ENCODE measurements at regions not wholly inside any gene's neighbourhood (a gene's known extent, or its start where the extent isn't known, plus 50 kb on each side); places are given as distances from the start of the nearest gene placed in this dataset.

DNA sequence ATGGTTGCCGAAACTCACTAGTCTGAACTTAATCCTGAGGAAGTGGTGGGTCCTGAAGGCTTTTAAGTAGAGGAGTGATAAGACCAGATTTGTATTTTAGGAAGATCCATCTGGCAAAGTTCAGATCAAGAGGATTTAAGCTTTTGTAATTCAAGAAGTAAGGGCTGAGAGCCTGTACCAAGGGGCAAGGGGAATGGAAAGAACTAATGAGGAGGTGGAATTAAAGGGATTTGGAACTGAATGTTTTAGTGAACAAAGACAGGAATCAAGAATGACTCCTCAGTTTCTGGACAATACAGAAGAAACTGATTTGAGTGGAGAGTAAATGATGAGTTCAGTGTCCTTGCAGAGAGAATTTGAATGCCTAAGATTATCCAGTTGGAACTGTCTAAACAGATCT is 249.0 kb downstream of the C7orf25 start:
- no peaks in the 10 kb centered on the region for H3K4me1 ChIP-seq (ENCODE audit: insufficient read depth, low read length)
- H3T11ph ChIP-seq (ENCODE audit: low read length): no peak overlapping the region
- H2BK20ac ChIP-seq (ENCODE audit: low read depth, low read length, poor library complexity, severe bottlenecking): no peak overlapping the region
- H3K9me3 ChIP-seq (ENCODE audit: control insufficient read depth, low read depth, low read length): peaks cover 6% of the 10 kb centered on the region
- H3K18ac ChIP-seq (ENCODE audit: insufficient read length, low read depth, low read length): no peak overlapping the region
- no peak overlapping the region for H2AK5ac ChIP-seq (ENCODE audit: insufficient read length, low read length)
- no peak overlapping the region for H3K56ac ChIP-seq (ENCODE audit: insufficient read length, low read depth, low read length)
- no peak overlapping the region for H3K4me3 Mint-ChIP-seq
- H3K14ac ChIP-seq (ENCODE audit: insufficient read depth, low read length): no peak overlapping the region
- H3K27me3 ChIP-seq (ENCODE audit: insufficient read depth, low read length): no peaks in the 10 kb centered on the region
- no peaks in the 10 kb centered on the region for H3K79me2 ChIP-seq (ENCODE audit: insufficient read depth, low read length)
- H3K4me1 Mint-ChIP-seq: no peaks in the 10 kb centered on the region; a peak in 1 of 4 replicates
- no peak for DNase-seq
- H3K23me2 ChIP-seq (ENCODE audit: insufficient read length, low read depth, low read length, poor library complexity, severe bottlenecking): no peaks in the 10 kb centered on the region
- H4K20me1 ChIP-seq (ENCODE audit: control insufficient read depth, insufficient read depth, insufficient read length): no peaks in the 10 kb centered on the region
- H4K8ac ChIP-seq (replicated peaks; ENCODE audit: insufficient read length, low read depth, low read length): no peak overlapping the region
- no peak overlapping the region for H2BK15ac ChIP-seq (ENCODE audit: low read depth, low read length)
- H3K27ac ChIP-seq (ENCODE audit: insufficient read length, low read depth, low read length): no peak overlapping the region
- H3K9ac ChIP-seq (ENCODE audit: extremely low read depth, insufficient read length, low read length): no peak overlapping the region
- no peak overlapping the region for H2BK12ac ChIP-seq (ENCODE audit: insufficient read length, low read depth, low read length)
- peaks cover 5 to 21% (median 14%) of the 10 kb centered on the region in 3 experiments; a peak in 5 of 7 replicates for H3K36me3 Mint-ChIP-seq (ENCODE audit: insufficient read depth in 1 of 3, low read depth in 3 of 3)
- H3K4me2 ChIP-seq (ENCODE audit: insufficient read depth, insufficient read length, low read length): no peak overlapping the region
- H3K23ac ChIP-seq (ENCODE audit: insufficient read length, low read depth, low read length): no peak overlapping the region
- no peak overlapping the region for H2BK5ac ChIP-seq (ENCODE audit: insufficient read length, low read length)
- no peak overlapping the region for H4K91ac ChIP-seq (ENCODE audit: insufficient read length, low read depth, low read length)
- no peak overlapping the region for H3K27ac Mint-ChIP-seq
- no CpG with 5 or more reads among the region's 1 CpG for WGBS (ENCODE audit: extremely low coverage, insufficient read length, low lambda C conversion rate)
- no peak overlapping the region for H2AFZ ChIP-seq (ENCODE audit: low read length)
- H3K9me3 Mint-ChIP-seq: peaks cover 17 to 20% of the 10 kb centered on the region in 2 experiments
- H4K5ac ChIP-seq (ENCODE audit: insufficient read length, low read depth, low read length): no peak overlapping the region
- TF ChIP-seq, protein P1, sequence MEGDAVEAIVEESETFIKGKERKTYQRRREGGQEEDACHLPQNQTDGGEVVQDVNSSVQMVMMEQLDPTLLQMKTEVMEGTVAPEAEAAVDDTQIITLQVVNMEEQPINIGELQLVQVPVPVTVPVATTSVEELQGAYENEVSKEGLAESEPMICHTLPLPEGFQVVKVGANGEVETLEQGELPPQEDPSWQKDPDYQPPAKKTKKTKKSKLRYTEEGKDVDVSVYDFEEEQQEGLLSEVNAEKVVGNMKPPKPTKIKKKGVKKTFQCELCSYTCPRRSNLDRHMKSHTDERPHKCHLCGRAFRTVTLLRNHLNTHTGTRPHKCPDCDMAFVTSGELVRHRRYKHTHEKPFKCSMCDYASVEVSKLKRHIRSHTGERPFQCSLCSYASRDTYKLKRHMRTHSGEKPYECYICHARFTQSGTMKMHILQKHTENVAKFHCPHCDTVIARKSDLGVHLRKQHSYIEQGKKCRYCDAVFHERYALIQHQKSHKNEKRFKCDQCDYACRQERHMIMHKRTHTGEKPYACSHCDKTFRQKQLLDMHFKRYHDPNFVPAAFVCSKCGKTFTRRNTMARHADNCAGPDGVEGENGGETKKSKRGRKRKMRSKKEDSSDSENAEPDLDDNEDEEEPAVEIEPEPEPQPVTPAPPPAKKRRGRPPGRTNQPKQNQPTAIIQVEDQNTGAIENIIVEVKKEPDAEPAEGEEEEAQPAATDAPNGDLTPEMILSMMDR (conservative IDR thresholded peaks at IDR 0.05): no peak
- no peaks in the 10 kb centered on the region for H3K27me3 Mint-ChIP-seq (ENCODE audit: low read depth)
- H3K4ac ChIP-seq (ENCODE audit: low read depth, low read length): no peak overlapping the region
- no peaks in the 10 kb centered on the region for H3K79me1 ChIP-seq (ENCODE audit: insufficient read depth, low read depth, low read length, poor library complexity, severe bottlenecking)
- no peak overlapping the region for H2BK120ac ChIP-seq (ENCODE audit: low read depth, low read length, poor library complexity, severe bottlenecking)
